Frontal cortex (tissue), 3 donors: ENCODE measurements at regions not wholly inside any gene's neighbourhood (a gene's known extent, or its start where the extent isn't known, plus 50 kb on each side); places are given as distances from the start of the nearest gene placed in this dataset.

ENCODE experiments used
- DNase-seq, 2 donors: peaks; one replicate each; pipeline ENCODE4 v3.0.0; 2012; ENCODE audit warnings: low spot score in 2 of 2
- FAIRE-seq: peaks from 2 replicates; lab custom pipeline; 2012; peaks lifted over from hg19 to GRCh38; lab: Jason Lieb, UNC
- donor health status: control.
- donor health status: control.
- donor health status: control.

- FAIRE-seq (no peak), DNase-seq (no peak)
These were observed 408.9 kb upstream of the MPDZ start for GRCh38 chr9:13688223-13688989.

- DNase-seq: no peak
- no peak for FAIRE-seq
These were observed 405.2 kb upstream of the MPDZ start for GRCh38 chr9:13684656-13685055.

- FAIRE-seq (no peak), DNase-seq (no peak)
These were observed 398.3 kb upstream of the MPDZ start for GRCh38 chr9:13677801-13678200.

DNA sequence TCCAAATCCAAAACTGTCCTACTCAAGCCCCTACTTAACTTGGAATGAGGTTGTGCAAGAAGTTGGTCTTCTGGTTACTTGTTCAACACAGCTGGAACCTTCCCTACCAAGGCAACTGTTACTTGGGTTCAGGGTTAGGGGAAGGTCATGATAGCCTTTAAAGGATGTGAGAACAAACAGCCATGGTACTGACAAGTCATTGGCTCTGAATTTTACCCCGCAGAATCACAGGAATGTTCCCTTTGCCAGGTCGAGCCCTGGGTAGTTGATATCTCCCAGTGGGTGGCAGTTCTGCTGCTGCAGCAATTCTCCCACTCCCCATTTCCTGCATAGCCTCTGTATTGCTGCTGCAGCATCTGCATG is 396.1 kb upstream of the MPDZ start:
- no peak for DNase-seq
- no peak for FAIRE-seq

- DNase-seq (no peak), FAIRE-seq (no peak)
These were observed 395.6 kb upstream of the MPDZ start for GRCh38 chr9:13674926-13675637.

GRCh38 chr9:13673348-13673747 is 393.9 kb upstream of the MPDZ start:
- no peak for DNase-seq
- FAIRE-seq: no peak

DNA sequence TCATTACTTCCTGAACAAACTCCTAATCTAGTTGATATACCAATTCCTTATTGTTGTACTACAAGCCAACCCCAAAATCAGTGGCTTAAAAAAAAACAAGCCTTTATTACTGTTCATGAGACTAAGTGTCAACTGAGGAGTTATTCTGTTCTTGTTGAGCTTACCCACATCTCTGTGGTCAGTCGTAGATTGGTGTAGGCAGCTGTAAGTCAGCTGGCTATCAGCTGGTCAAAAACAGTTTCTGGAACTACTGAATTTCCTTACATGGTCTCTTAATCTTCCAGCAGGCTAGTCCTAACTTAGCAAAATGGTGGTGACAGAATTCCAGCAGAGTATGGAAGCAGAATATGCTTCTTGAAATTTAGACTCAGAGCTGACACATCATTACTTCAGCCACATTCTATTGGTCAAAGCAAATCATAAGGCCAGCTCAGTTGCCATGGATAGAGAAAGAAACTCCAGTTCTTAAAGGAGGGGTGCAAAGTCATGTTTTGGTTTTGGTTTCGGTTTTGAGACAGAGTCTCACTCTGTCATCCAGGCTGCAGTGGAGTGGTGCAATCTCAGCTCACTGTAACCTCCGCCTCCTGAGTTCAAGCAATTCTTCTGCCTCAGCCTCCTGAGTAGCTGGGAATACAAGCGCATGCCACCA is 386.1 kb upstream of the MPDZ start:
- DNase-seq: no peak
- no peak for FAIRE-seq

- DNase-seq (no peak), FAIRE-seq (no peak)
These were observed 381.5 kb upstream of the MPDZ start for GRCh38 chr9:13661014-13661413.

- no peak for FAIRE-seq
- no peak for DNase-seq
These were observed 372.6 kb upstream of the MPDZ start for GRCh38 chr9:13651969-13652663.

DNA sequence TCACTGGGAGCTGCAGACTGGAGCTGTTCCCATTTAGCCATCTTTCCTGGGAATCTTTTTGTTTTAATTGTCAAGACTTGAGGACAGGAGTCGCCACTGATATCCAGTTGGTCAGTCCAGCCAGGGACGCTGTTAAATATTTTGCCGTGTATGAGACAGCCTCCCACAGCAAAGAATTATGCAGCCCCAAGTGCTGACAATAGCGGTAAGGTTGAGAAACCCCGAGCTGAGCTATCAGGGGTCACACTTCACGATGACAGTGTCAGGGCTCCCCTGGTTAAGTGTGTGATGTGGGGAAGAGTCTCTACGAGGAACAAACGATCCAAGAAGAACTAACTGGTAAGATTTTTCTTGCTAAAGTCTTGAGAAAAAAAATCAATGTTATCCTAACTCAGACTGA is 372.0 kb upstream of the MPDZ start:
- DNase-seq: no peak
- no peak for FAIRE-seq

DNA sequence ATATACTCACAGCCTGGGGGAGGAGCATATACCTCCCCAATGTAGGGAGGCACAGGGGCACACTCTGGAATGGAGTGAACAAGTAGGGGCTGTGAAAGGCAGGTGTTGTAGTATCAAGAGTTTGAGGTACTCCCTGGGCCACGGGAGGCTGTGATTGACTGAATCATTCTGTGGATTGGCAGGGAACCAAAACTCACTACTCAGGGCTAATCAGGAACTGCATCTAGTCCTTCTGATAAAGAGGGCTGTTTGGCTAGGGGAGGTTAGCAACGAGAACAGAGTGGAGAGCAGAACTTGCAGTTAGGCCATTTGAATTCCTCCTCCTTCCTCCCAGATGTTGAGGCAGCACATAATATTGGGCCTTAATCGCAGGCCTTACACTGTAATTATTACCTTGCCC is 369.2 kb upstream of the MPDZ start:
- FAIRE-seq: no peak

DNA sequence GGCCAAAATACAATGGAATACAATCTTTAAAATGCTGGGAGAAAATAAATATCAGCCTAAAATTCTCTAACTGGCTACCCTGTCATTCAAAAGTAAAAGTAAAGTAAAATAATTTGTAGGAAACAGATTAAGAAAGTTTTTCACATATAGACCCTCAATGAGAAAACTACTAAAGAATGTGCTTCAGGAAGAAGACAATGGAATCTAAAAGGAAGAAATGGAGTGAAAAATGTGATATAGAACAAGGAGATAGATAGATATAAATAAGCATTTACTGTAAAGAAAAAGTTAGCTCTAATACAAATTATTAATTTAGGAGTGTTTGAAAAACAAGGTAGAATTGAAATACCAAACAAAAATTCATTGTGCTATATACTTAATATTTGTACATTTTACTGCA is 368.6 kb upstream of the MPDZ start:
- FAIRE-seq: no peak

More for the DNA sequence above, 369.2 kb upstream of the MPDZ start:
- no peak for DNase-seq

GRCh38 chr9:13646500-13647021 is 367.1 kb upstream of the MPDZ start:
- DNase-seq: no peak
- FAIRE-seq: no peak

More for the DNA sequence above, 368.6 kb upstream of the MPDZ start:
- no peak for DNase-seq

DNA sequence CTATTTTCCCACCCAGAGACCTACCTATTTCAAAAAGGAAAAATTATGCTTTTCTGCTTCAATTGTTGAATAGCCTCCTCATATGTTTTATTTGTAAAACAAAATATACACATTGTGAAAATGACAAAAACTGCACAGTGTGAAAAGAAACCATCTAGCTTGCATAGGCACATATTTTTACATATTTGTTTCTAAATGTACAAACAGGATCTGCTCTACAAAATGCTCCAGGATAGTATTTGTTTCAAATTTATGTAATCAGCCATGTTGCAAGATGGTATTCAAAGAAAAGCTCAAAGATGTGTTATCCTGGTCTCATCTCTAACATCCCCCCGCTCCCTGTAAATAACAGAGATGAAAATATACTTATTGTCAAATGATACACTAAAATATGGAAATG is 366.1 kb upstream of the MPDZ start:
- FAIRE-seq: no peak

GRCh38 chr9:13644675-13645074 is 365.2 kb upstream of the MPDZ start:
- DNase-seq (no peak), FAIRE-seq (no peak)

More for the DNA sequence above, 366.1 kb upstream of the MPDZ start:
- no peak for DNase-seq

GRCh38 chr9:13642646-13643045 is 363.2 kb upstream of the MPDZ start:
- FAIRE-seq: no peak
- no peak for DNase-seq

DNA sequence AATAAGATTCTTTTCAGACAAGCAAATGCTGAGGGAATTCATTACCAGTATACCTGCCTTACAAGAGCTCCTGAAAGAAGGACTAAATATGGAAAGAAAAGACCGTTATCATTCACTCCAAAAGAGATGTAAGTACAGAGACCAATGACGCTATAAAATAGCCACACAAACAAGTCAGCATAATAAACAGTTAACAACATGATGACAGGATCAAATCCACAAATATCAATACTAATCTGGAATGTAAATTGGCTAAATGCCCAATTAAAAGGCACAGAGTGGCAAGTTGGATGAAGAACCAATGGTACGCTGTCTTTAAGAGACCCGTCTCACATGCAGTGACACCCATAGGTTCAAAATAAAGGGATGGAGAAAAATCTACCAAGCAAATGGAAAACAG is 349.6 kb upstream of the MPDZ start:
- FAIRE-seq: no peak
- no peak for DNase-seq

- FAIRE-seq: no peak
- no peak for DNase-seq
These were observed 349.0 kb upstream of the MPDZ start for GRCh38 chr9:13628526-13628925.

GRCh38 chr9:13627502-13627901 is 348.0 kb upstream of the MPDZ start:
- DNase-seq (no peak), FAIRE-seq (no peak)

DNA sequence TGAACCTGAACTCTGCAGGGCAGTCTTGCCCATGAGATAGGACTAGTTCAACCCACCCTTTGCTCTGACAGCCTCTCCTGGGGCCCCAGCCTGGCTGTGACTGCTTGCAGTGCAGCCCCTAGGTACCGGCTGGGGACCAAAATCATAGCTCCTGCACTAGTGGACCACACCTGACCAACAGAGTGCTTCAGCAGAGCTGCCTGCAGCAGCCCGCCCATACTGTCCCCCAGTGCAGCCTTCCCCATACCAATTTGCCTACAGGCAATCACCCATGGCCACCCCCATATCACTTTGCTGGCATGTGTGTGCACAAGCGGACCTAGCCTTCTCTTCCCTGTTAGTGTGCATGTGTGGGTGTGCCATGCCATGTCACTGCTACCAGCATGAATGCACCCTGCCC is 347.6 kb upstream of the MPDZ start:
- DNase-seq (no peak), FAIRE-seq (no peak)
